GM21423 (cell line): ENCODE measurements at regions not wholly inside any gene's neighbourhood (a gene's known extent, or its start where the extent isn't known, plus 50 kb on each side); places are given as distances from the start of the nearest gene placed in this dataset.
"Not testable (repeated sequence)": the region's sequence is repeated elsewhere in the genome, so short reads cannot be mapped to it uniquely, and the experiment has no call there.

Source experiments
- ATAC-seq: cut with Tn5 transposase; IDR thresholded peaks from one replicate; pipeline ENCODE4 v1.9.1; 2021; ENCODE audit warnings: mild to moderate bottlenecking, moderate library complexity; ENCODE audit not compliant: unreplicated experiment

DNA sequence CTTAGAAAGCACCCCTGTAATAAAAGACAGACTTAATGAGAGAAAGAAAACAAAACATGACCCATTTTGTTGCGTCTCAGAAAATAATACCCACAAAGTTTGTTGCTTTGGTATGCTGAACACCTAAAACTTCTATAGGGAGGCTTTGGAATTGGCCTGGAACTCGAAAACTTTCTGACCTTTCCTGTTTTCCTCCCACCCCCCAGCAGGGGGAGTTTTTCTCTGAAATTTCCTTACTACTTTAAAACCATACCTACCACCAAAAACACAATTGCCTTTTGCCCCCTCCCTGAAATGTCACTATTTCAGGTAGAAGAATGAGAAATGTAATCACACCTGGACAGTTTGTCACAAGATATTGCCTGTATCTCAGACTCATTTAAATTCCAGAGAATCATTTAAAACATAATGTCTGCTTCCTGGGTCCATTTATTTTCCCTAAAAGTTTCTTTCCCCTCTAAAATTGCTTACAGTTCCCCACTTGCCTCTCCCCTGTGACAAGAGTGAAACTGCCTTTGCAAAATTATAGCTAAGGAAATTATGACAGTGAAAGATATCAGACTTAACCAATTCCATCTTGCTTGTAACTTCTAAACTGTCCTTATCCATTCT lies 2700.2 kb downstream of the PCDH9 start:
- no peak for ATAC-seq

- no peak for ATAC-seq
These were observed 2701.3 kb downstream of the PCDH9 start for GRCh38 chr13:64528838-64529237.

- ATAC-seq: no peak
These were observed 2702.6 kb downstream of the PCDH9 start for GRCh38 chr13:64527561-64527960.

DNA sequence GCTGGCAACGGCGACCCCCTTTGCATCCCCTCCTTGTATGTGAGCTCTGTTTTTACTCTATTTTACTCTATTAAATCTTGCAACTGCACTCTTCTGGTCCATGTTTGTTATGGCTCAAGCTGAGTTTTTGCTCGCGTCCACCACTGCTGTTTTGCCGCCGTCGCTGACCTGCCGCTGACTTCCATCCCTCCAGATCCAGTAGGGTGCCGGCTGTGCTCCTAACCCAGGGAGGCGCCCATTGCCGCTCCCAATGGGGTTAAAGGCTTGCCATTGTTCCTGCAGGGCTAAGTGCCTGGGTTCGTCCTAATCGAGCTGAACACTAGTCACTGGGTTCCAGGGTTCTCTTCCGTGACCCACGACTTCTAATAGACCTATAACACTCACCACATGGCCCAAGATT lies 2704.4 kb downstream of the PCDH9 start:
- ATAC-seq: no peak

GRCh38 chr13:64510747-64511146 lies 2719.4 kb downstream of the PCDH9 start:
- no peak for ATAC-seq

- ATAC-seq: no peak
These were observed 2723.9 kb downstream of the PCDH9 start for GRCh38 chr13:64506246-64506645.

- ATAC-seq: no peak
These were observed 2724.7 kb downstream of the PCDH9 start for GRCh38 chr13:64505336-64505910.

DNA sequence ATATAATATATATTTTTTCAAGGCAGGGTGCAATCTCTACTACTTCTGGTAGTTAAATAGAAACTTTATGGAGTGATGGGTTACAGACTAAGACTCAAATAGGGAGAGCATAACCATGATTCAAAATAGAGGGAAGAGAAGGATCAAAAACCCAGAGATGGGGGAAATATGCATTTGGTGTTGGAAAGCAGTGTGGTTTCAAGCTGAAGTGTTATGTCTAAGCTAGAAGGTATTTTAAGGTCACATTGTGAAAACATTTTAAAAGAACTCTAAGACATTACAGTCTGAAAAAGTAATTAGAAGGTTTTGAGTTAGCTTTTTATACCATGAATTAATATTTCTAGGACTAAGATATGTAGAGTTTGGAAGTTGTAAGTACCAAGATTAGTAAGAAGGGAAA lies 2741.4 kb downstream of the PCDH9 start:
- ATAC-seq: no peak

- ATAC-seq: no peak
These were observed 2747.8 kb downstream of the PCDH9 start for GRCh38 chr13:64482373-64482772.

DNA sequence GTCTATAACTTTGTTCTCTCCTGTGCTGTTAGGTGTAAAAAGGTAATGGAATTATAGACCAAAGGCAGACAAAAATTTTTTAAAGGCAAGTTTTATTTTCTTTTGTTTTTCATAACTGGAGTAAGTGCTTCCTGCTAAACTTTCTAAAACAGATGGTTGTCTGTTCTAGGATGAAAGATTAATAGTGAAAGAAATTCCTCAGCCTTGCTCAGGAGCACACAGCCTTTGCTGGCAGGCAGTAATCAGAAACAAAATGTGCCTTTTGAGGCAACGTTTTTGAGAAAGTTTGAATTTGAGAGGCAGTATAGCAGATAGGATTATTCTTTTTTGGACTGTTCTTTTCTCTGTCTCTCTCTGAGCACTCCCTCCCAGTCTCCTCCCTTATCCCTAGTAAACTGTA lies 2749.5 kb downstream of the PCDH9 start:
- ATAC-seq: no peak

DNA sequence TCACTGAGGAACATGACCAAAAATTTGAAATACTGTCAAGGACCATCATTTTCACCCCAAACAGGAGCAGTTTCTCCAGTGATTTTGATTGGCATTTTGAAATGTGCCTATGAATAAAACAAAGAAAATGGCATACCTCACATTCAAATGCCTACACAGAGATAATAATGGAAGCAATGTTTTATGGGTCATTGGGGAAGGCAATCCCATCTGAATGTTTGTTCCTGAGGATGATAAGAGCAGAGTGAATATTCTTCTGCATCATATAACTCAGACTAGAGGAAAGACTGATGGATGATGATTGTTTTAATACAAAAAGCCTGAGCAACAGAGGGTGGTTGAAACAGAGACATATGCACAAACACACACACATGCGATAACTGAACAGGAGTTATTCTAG lies 2749.9 kb downstream of the PCDH9 start:
- no peak for ATAC-seq

DNA sequence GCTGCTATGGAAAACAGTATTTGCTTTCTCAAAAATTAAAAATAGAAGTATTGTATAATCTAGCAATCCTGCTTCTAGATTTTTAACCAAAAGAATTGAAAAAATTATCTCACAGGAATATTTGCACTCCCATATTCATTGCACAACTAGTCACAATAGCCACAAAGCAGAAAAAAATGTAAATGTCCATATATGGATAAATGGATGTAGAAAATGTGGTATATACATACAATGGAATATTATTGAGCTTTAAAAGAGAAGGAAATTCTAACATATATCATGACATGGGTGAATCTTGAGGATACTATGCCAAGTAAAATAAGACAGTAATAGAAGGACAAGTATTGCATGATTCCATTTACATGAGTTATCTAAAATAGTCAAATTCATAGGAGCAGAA lies 2753.0 kb downstream of the PCDH9 start:
- ATAC-seq: no peak

- ATAC-seq: not testable (repeated sequence)
These were observed 2754.0 kb downstream of the PCDH9 start for GRCh38 chr13:64476041-64476568.

DNA sequence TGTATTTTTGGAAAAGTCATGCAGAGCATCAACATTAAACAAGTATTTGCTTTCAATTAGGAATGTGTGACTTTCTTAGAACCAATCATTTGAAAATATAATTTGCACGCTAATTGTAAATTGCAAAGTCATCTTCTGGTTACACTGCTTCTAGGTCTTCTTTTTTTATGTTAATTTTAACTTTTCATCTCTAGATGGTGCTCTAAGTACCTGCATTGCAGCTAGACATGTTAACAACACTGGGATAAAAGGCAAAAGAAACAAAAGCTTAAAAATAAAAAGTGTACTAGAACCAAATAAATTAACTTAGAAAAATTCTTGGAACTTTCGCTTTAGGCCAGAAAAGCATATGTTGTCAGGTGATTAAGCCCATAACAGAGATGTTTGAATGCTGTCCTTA lies 2758.2 kb downstream of the PCDH9 start:
- ATAC-seq: no peak

DNA sequence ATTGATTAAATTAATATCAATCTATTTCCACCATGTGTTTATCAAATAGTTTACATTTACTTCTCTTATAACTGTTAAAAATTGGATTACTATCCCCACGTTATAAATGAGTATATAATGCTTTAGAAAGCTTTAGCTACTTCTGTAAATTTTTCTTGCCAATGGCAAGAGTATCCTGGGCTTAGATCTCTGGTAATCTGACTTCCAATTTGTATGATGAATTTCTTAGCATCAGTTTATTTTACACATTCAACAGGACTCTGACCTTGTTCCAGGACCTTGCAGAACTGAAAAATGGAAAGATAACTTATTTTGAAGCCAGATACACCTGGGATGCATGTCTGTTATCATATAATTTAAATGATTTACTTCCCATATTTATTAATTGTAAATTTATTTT lies 2759.4 kb downstream of the PCDH9 start:
- ATAC-seq: no peak

GRCh38 chr13:64459778-64460177 lies 2770.4 kb downstream of the PCDH9 start:
- ATAC-seq: no peak

DNA sequence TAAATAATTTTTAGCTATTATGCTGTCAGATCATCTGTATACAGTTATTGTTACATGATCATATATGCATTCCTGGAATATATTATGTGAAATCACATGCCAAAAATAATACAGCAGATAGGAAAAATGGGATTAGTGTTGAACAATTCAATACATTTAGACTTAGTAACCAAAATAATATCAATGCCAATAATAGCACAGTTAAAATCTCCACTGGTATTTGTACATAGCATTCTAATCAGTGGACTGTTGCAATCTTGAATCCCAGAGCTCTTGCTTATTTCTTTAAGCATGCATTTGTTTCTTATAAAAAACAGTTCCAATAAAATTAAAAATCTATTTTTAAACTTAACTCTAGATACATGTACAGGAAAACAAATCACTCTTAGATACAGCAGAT lies 2772.2 kb downstream of the PCDH9 start:
- ATAC-seq: no peak

- no peak for ATAC-seq
These were observed 2775.0 kb downstream of the PCDH9 start for GRCh38 chr13:64455124-64455523.

DNA sequence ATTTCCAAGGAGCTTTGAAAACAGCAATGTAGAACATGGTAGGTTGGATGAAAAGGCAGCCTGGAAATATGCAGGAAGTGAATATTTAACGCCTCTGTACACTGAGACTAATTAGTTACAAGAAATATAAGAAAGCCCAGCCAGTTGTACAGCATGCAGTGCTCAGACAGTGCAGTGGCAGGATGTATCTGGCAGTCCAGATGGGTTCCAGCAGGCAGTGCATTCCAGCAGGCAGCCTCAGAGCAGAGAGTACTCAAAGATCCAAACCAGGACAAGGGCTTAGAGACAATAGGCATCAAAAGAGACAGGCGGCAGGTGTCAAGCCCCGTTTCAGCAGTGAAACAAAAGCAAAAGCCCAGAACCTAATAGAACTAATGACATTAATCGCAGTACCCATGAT lies 2776.3 kb downstream of the PCDH9 start:
- no peak for ATAC-seq

GRCh38 chr13:64446372-64446771 lies 2783.8 kb downstream of the PCDH9 start:
- ATAC-seq: no peak

GRCh38 chr13:64441740-64442139 lies 2788.4 kb downstream of the PCDH9 start:
- no peak for ATAC-seq

GRCh38 chr13:64438084-64438483 lies 2792.1 kb downstream of the PCDH9 start:
- ATAC-seq: no peak

DNA sequence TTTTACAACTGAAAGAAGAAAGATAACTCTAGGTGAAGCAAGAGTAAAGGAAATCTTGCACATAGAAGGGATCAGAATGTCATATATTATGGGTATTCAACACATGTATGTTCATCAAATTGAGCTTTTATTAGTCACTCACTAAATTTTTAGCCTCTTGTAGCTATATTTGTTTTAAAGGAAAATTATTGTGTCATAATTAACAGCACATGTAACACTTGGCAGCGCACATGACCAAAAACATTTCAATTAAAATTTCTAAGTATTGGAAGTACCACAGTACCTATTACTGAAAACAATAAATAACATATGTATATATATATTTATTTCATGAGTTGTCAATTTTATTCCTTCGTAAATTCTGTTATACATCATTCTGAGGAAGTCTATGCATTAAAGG lies 2800.4 kb downstream of the PCDH9 start:
- ATAC-seq: no peak
